Neural cell (in vitro differentiated cells): ENCODE measurements at regions not wholly inside any gene's neighbourhood (a gene's known extent, or its start where the extent isn't known, plus 50 kb on each side); places are given as distances from the start of the nearest gene placed in this dataset.

Experiments used
- H2AFZ ChIP-seq: fragments of 200-600, 300-800 bp; sonication (generic), shearing (Covaris generic); 2 replicates; pipeline ENCODE4 v1.6.0; 2014; ENCODE audit warnings: low read depth, mild to moderate bottlenecking, antibody characterized with exemption, low read length, moderate library complexity
- H3F3A ChIP-seq: fragments of 200-600 bp; shearing (Covaris generic); 2 replicates; pipeline ENCODE4 v1.6.1; 2016; ENCODE audit warnings: mild to moderate bottlenecking, moderate library complexity, mixed read lengths, antibody characterized with exemption, low read length; ENCODE audit not compliant: insufficient read depth, poor library complexity, severe bottlenecking
- H3K27ac ChIP-seq: fragments of 200-600, 300-800 bp; sonication (generic), shearing (Covaris generic); 2 replicates; pipeline ENCODE4 v1.5.1; 2014; ENCODE audit warnings: mild to moderate bottlenecking, low read length, moderate library complexity
- H3K27me3 ChIP-seq: fragments of 300-800, 200-600 bp; sonication (generic), shearing (Covaris generic); 2 replicates; pipeline ENCODE4 v1.6.0; 2014; ENCODE audit warnings: mild to moderate bottlenecking, low read depth, low read length, moderate library complexity; ENCODE audit not compliant: insufficient read depth
- H3K36me3 ChIP-seq: fragments of 300-800, 200-600 bp; sonication (generic), shearing (Covaris generic); 2 replicates; pipeline ENCODE4 v1.5.1; 2014; ENCODE audit warnings: mild to moderate bottlenecking, antibody characterized with exemption, low read length, moderate library complexity; ENCODE audit not compliant: insufficient read depth
- H3K4me2 ChIP-seq: fragments of 300-800, 200-600 bp; sonication (generic), shearing (Covaris generic); 2 replicates; pipeline ENCODE4 v1.6.0; 2014; ENCODE audit warnings: mild to moderate bottlenecking, low read length
- H3K4me3 ChIP-seq: fragments of 300-800, 200-600 bp; sonication (generic), shearing (Covaris generic); 2 replicates; pipeline ENCODE4 v1.5.1; 2014; ENCODE audit warnings: mild to moderate bottlenecking, low read length, moderate library complexity
- H3K79me2 ChIP-seq: fragments of 200-600 bp; shearing (Covaris generic); replicated peaks from 2 replicates; pipeline ENCODE4 v1.6.0; 2014; ENCODE audit warnings: mild to moderate bottlenecking, low read length, moderate library complexity; ENCODE audit not compliant: insufficient read depth
- H3K9ac ChIP-seq: fragments of 300-800, 200-600 bp; sonication (generic), shearing (Covaris generic); 2 replicates; pipeline ENCODE4 v1.6.1; 2016; ENCODE audit warnings: mild to moderate bottlenecking, low read length, mixed read lengths
- H3K9me2 ChIP-seq: fragments of 200-600 bp; shearing (Covaris generic); 2 replicates; pipeline ENCODE4 v1.6.1; 2016; ENCODE audit warnings: mild to moderate bottlenecking, low read length, mixed read lengths; ENCODE audit not compliant: insufficient read depth
- H3K9me3 ChIP-seq: fragments of 200-600, 300-800 bp; sonication (generic), shearing (Covaris generic); 2 replicates; pipeline ENCODE4 v1.6.1; 2016; ENCODE audit warnings: mild to moderate bottlenecking, mixed run types, low read length, moderate library complexity, mixed read lengths
- H4K20me1 ChIP-seq: fragments of 200-600 bp; shearing (Covaris generic); 2 replicates; pipeline ENCODE4 v1.6.1; 2016; ENCODE audit warnings: mild to moderate bottlenecking, mixed run types; ENCODE audit not compliant: insufficient read depth
- CTCF ChIP-seq: fragments of 450-650 bp; IDR thresholded peaks from 2 replicates; pipeline ENCODE4 v1.5.1; 2014; ENCODE audit warnings: antibody characterized with exemption, mild to moderate bottlenecking, moderate library complexity; ENCODE audit not compliant: poor library complexity, severe bottlenecking
- EP300 ChIP-seq: fragments of 450-650 bp; conservative IDR thresholded peaks from 2 replicates; pipeline ENCODE4 v1.6.1; 2014; ENCODE audit warnings: antibody characterized with exemption, mild to moderate bottlenecking, moderate library complexity; ENCODE audit not compliant: poor library complexity, severe bottlenecking
- EZH2 ChIP-seq: fragments of 200-600, 300-800 bp; shearing (Covaris generic), sonication (generic); IDR thresholded peaks from 2 replicates; pipeline ENCODE4 v1.6.1; 2014; ENCODE audit warnings: antibody characterized with exemption, low read length, borderline replicate concordance, mild to moderate bottlenecking; ENCODE audit not compliant: insufficient read depth, poor library complexity, severe bottlenecking
- MXI1 ChIP-seq: fragments of 450-650 bp; conservative IDR thresholded peaks from 2 replicates; pipeline ENCODE4 v1.6.1; 2014; ENCODE audit warnings: antibody characterized with exemption, mild to moderate bottlenecking; ENCODE audit not compliant: poor library complexity, severe bottlenecking
- POLR2AphosphoS5 ChIP-seq: IDR thresholded peaks from 2 replicates; pipeline ENCODE4 v1.6.1; 2012
- RAD21 ChIP-seq: fragments of 450-650 bp; conservative IDR thresholded peaks from 2 replicates; pipeline ENCODE4 v1.6.1; 2014; ENCODE audit warnings: antibody characterized with exemption, mild to moderate bottlenecking, moderate library complexity
- REST ChIP-seq: IDR thresholded peaks from 2 replicates; pipeline ENCODE4 v1.6.1; 2012; ENCODE audit warnings: borderline replicate concordance
- SMC3 ChIP-seq: fragments of 450-650 bp; conservative IDR thresholded peaks from 2 replicates; pipeline ENCODE4 v1.6.1; 2014; ENCODE audit warnings: antibody characterized with exemption, mild to moderate bottlenecking, moderate library complexity; ENCODE audit not compliant: poor library complexity
- TAF1 ChIP-seq: IDR thresholded peaks from 2 replicates; pipeline ENCODE4 v1.6.1; 2012; ENCODE audit warnings: low read depth

- Histone ChIP-seq H3K9me3 (no peaks in the 10 kb centered on the region), H3K4me3 (no peak overlapping the region), H3K79me2 (no peaks in the 10 kb centered on the region), H4K20me1 (no peaks in the 10 kb centered on the region), H3K9ac (no peak overlapping the region), H3F3A (no peaks in the 10 kb centered on the region), H3K36me3 (no peaks in the 10 kb centered on the region), H3K27me3 (no peaks in the 10 kb centered on the region), H3K27ac (no peak overlapping the region), H3K9me2 (no peaks in the 10 kb centered on the region), H3K4me2 (no peak overlapping the region), H2AFZ (no peak overlapping the region)
- no peak for TF ChIP-seq SMC3
- no peak for TF ChIP-seq CTCF
- no peak for TF ChIP-seq POLR2AphosphoS5
- TF ChIP-seq REST, result no peak
- no peak for TF ChIP-seq RAD21
- no peak for TF ChIP-seq MXI1
- no peak for TF ChIP-seq EZH2
- TF ChIP-seq EP300, result no peak
- no peak for TF ChIP-seq TAF1
Observed at GRCh38 chr2:48228345-48228684, 86.2 kb upstream of the FOXN2 start.

GRCh38 chr2:48229063-48229462 is 85.4 kb upstream of the FOXN2 start:
- no peaks in the 10 kb centered on the region for H3K9me3 ChIP-seq
- no peaks in the 10 kb centered on the region for H4K20me1 ChIP-seq
- H3K27me3 ChIP-seq, result no peaks in the 10 kb centered on the region
- TF ChIP-seq EZH2, result no peak
- TF ChIP-seq REST, result no peak
- TF ChIP-seq POLR2AphosphoS5, result no peak
- no peak overlapping the region for H3K9ac ChIP-seq
- no peak overlapping the region for H3K4me3 ChIP-seq
- H3K27ac ChIP-seq, result no peak overlapping the region
- H3K79me2 ChIP-seq, result no peaks in the 10 kb centered on the region
- no peaks in the 10 kb centered on the region for H3K36me3 ChIP-seq
- no peaks in the 10 kb centered on the region for H3K9me2 ChIP-seq
- H2AFZ ChIP-seq, result no peak overlapping the region
- no peaks in the 10 kb centered on the region for H3F3A ChIP-seq
- H3K4me2 ChIP-seq, result no peak overlapping the region
